ENCODE measurements at regions not wholly inside any gene's neighbourhood (a gene's known extent, or its start where the extent isn't known, plus 50 kb on each side); places are given as distances from the start of the nearest gene placed in this dataset.
"Not testable (repeated sequence)": the region's sequence is repeated elsewhere in the genome, so short reads cannot be mapped to it uniquely, and the experiment has no call there.

DNA sequence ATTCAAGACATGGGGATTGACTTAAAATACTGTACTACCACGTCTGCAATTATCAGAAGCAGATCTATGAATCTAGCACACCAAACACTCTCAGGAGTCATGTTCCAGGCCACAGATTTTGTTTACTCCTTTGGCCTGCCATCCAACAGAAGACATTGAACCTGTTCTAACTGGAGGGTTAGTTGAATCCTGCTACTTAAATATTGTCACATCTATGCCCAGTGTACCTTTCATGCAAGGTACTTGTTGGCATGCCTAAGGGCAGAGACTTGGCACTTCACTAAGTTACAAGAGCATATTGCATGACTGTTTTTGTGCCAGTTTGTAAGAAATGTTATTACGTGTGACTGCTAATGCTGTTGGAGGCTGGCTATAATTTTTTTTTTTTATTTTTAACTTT lies 126.9 kb upstream of the BCOR start:
- no peaks in the 10 kb centered on the region for H3K4me1 Mint-ChIP-seq (ENCODE audit: unreplicated experiment)
- H3K9me3 Mint-ChIP-seq (ENCODE audit: unreplicated experiment): no peaks in the 10 kb centered on the region
- no peaks in the 10 kb centered on the region for H3K36me3 Mint-ChIP-seq (ENCODE audit: low read depth, unreplicated experiment)
- TF ChIP-seq, protein P1, sequence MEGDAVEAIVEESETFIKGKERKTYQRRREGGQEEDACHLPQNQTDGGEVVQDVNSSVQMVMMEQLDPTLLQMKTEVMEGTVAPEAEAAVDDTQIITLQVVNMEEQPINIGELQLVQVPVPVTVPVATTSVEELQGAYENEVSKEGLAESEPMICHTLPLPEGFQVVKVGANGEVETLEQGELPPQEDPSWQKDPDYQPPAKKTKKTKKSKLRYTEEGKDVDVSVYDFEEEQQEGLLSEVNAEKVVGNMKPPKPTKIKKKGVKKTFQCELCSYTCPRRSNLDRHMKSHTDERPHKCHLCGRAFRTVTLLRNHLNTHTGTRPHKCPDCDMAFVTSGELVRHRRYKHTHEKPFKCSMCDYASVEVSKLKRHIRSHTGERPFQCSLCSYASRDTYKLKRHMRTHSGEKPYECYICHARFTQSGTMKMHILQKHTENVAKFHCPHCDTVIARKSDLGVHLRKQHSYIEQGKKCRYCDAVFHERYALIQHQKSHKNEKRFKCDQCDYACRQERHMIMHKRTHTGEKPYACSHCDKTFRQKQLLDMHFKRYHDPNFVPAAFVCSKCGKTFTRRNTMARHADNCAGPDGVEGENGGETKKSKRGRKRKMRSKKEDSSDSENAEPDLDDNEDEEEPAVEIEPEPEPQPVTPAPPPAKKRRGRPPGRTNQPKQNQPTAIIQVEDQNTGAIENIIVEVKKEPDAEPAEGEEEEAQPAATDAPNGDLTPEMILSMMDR (IDR thresholded peaks at IDR 0.05; ENCODE audit: unreplicated experiment): no peak
- no peak overlapping the region for H3K4me3 Mint-ChIP-seq (ENCODE audit: unreplicated experiment)
- DNase-seq (ENCODE audit: low spot score): no peak
- no peak overlapping the region for H3K27ac Mint-ChIP-seq (ENCODE audit: unreplicated experiment)
- no peaks in the 10 kb centered on the region for H3K27me3 Mint-ChIP-seq (ENCODE audit: unreplicated experiment)

DNA sequence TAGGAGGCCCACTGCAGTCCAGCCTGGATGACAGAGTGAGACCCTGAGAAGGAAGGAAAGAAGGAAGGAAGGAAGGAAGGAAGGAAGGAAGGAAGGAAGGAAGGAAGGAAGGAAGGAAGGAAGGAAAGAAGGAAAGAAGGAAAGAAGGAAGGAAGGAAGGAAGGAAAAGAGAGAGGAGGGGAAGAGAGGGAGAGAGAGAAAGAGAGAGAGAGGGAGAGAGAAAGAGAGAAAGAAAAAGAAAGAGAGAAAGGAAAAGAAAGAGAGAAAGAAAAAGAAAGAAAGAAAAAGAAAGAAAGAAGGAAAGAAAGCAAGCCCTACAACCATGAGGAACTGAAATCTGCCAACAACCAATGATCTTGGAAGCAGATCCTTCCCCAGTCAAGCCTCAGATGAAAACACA lies 124.9 kb upstream of the BCOR start:
- H3K4me3 Mint-ChIP-seq (ENCODE audit: unreplicated experiment); DNase-seq (ENCODE audit: low spot score); H3K27me3 Mint-ChIP-seq (ENCODE audit: unreplicated experiment); H3K36me3 Mint-ChIP-seq (ENCODE audit: low read depth, unreplicated experiment); H3K4me1 Mint-ChIP-seq (ENCODE audit: unreplicated experiment); H3K27ac Mint-ChIP-seq (ENCODE audit: unreplicated experiment); H3K9me3 Mint-ChIP-seq (ENCODE audit: unreplicated experiment): not testable (repeated sequence)

DNA sequence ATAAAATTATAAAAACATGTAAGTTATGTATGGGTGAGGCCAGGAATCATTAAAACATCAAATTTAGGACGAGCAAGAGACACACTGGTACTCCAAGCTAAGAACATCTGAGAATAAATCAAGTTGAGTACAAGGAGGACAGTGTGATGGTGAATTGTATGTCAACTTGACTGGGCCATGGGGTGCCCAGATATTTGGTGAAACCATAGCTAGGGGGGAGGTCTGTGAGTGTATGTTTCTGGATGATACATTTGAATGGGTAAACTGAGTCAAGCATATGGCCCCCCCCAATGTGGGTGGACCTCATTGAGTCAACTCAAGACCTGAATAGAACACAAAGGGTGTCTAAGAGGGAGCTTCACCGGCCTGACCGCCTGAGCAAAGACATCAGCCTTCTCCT lies 115.3 kb upstream of the BCOR start:
- Mint-ChIP-seq H3K9me3 (ENCODE audit: unreplicated experiment) (no peaks in the 10 kb centered on the region), H3K4me1 (ENCODE audit: unreplicated experiment) (no peaks in the 10 kb centered on the region), H3K4me3 (ENCODE audit: unreplicated experiment) (no peak overlapping the region), H3K36me3 (ENCODE audit: low read depth, unreplicated experiment) (no peaks in the 10 kb centered on the region), H3K27ac (ENCODE audit: unreplicated experiment) (no peak overlapping the region), H3K27me3 (ENCODE audit: unreplicated experiment) (no peaks in the 10 kb centered on the region)
- DNase-seq (ENCODE audit: low spot score): no peak
- TF ChIP-seq, protein P1 (IDR thresholded peaks at IDR 0.05; ENCODE audit: unreplicated experiment): no peak

DNA sequence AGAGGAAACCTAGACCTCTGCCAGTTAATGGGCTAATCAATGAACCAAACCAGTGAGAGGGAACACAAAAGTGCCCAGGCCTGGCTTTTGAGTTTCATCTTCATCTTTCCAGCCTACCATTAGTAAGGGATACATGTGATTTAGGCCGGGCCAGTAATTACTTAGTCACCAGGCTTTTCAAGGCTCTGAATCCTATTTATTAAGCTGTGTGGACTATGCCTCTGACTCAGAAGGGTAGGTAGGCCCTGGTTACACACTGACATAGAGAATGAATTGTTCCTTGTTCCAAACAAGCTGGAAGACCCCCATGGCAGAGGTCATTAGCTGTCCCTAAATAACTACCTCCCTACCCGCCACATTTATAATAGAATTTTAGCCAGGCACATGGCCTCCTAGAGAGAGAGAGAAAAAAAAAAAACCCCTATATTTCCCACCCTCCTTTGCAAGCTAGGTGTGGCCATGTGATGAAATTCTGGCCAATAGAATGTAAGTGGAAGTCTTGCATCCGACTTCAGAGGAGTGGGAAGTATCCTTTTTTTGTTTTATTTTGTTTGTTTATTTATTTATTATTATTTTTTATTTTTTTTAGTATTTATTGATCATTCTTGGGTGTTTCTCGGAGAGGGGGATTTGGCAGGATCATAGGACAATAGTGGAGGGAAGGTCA lies 112.3 kb upstream of the BCOR start:
- H3K27ac Mint-ChIP-seq (ENCODE audit: unreplicated experiment): no peak overlapping the region
- H3K36me3 Mint-ChIP-seq (ENCODE audit: low read depth, unreplicated experiment): no peaks in the 10 kb centered on the region
- no peaks in the 10 kb centered on the region for H3K27me3 Mint-ChIP-seq (ENCODE audit: unreplicated experiment)
- H3K9me3 Mint-ChIP-seq (ENCODE audit: unreplicated experiment): no peaks in the 10 kb centered on the region
- no peaks in the 10 kb centered on the region for H3K4me1 Mint-ChIP-seq (ENCODE audit: unreplicated experiment)
- no peak overlapping the region for H3K4me3 Mint-ChIP-seq (ENCODE audit: unreplicated experiment)
- DNase-seq (ENCODE audit: low spot score): no peak
- TF ChIP-seq, protein P1 (IDR thresholded peaks at IDR 0.05; ENCODE audit: unreplicated experiment): no peak

DNA sequence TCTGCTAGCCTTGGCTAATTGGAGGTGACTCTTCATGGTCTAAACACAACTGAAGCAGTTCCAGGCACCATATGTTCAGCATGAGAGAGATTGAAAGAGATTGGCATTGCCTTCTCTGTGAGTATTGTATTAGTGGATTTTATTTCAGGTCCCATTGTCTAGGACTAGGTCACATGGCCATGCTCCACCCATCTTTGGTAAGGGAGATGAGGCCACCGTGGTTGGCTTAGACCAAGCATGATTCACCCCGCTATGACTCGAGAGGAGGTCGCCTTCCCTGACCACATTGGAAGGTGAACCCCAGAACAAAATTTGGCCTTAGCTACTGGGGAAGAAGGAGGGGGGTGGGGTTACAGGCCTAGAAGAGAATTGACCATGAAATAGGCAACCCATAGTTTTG lies 109.9 kb upstream of the BCOR start:
- Mint-ChIP-seq H3K27me3 (ENCODE audit: unreplicated experiment) (no peaks in the 10 kb centered on the region), H3K9me3 (ENCODE audit: unreplicated experiment) (no peaks in the 10 kb centered on the region), H3K27ac (ENCODE audit: unreplicated experiment) (no peak overlapping the region), H3K4me3 (ENCODE audit: unreplicated experiment) (no peak overlapping the region), H3K36me3 (ENCODE audit: low read depth, unreplicated experiment) (no peaks in the 10 kb centered on the region), H3K4me1 (ENCODE audit: unreplicated experiment) (no peaks in the 10 kb centered on the region)
- TF ChIP-seq, protein P1 (IDR thresholded peaks at IDR 0.05; ENCODE audit: unreplicated experiment): no peak
- DNase-seq (ENCODE audit: low spot score): no peak

Measured in endothelial cell (in vitro differentiated cells).